ENCODE measurements at regions not wholly inside any gene's neighbourhood (a gene's known extent, or its start where the extent isn't known, plus 50 kb on each side); places are given as distances from the start of the nearest gene placed in this dataset.

DNA sequence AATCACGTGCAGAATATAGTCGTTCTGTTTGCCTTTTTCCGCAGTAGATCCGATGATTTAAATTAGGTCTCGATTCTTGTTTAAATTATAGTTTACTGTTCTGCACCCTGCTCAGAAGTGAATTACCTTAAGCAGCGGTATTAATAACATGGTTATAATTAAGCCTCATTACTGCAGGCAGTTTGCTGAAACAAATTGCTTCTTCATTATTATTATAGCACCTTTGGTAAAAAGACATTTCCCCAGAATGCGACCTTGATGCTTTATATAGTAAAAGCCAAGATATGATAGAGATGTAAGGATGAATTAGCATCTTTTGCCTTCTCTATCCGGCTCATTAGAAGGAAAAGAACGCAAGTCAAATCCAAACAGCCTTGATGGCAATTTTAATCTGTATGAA is 625.2 kb upstream of the CADM1 start:
- no peak for DNase-seq

DNA sequence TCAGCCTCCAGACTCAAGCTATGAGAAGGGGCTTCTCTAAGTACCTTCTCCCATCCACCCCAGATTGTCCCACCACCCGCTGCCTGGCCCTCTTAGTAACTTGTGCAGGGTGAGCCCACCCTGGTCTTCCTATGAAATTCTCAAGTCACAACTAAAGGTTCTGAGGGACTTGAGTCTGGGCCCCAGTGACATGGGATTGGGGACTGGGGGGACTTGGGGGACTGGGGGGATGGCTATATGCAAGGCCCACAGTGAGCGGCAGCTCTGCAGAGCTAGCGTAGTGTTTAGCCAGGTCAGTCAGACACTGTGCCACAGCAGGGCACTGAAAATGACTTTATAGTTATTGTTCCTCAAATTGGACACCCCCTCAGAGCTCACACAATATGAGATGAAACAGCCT is 622.3 kb upstream of the CADM1 start:
- DNase-seq, result no peak

DNA sequence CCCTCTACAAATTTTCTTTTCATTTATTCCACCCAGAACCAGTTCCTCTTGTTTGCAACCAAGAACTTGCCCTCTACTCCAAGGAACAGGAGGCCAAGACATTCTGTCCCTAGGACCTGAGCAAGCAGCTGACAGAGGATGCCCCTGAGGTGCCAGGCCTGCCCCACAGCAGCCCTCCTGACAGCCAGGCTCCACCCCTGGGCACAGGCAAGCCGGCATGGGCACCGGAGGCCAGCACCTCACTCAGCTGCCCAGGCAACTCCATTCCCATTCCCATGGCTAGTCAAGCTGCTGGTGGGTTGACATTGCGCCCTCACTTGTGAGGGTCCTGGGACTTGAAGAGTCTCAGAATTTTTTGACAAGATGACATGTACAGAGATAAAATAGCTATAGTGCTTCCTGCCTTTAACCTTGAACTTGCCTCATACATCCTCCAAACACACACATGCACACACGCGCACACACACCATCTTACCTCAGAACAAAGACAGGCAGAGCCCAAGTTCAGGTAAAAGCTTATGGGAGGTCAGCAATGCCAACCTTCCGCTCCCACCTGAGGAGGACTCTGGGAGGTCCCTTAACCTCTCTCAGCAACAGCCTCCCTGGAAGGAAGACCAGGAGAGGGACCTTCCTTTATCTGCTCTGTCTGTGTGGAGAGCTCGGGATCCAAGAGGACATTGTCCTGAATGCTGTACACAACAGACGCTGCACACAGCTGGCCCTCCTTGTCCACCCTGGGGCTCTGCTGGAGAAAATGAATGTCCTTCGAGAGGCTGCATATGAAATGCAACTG is 620.9 kb upstream of the CADM1 start:
- DNase-seq, result no peak

DNA sequence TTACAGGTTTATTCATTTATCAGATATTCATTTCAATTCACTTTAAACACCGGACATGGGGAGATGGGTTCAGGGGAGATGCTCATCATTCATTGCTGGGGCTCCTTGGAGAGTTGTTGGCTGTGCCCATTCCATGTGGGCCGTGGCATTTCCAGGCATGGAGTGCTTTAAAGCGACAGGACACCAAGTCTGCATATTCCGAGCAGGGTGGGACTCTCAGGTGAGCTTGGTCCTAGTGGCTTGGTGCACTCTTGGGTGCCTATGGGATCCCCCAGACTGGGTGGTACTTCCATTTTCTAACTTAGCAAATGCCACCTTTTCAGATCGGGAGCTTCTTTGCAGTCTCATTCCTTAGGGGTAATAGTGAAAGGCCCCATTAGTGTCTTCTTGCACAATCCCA is 619.5 kb upstream of the CADM1 start:
- no peak for DNase-seq

DNA sequence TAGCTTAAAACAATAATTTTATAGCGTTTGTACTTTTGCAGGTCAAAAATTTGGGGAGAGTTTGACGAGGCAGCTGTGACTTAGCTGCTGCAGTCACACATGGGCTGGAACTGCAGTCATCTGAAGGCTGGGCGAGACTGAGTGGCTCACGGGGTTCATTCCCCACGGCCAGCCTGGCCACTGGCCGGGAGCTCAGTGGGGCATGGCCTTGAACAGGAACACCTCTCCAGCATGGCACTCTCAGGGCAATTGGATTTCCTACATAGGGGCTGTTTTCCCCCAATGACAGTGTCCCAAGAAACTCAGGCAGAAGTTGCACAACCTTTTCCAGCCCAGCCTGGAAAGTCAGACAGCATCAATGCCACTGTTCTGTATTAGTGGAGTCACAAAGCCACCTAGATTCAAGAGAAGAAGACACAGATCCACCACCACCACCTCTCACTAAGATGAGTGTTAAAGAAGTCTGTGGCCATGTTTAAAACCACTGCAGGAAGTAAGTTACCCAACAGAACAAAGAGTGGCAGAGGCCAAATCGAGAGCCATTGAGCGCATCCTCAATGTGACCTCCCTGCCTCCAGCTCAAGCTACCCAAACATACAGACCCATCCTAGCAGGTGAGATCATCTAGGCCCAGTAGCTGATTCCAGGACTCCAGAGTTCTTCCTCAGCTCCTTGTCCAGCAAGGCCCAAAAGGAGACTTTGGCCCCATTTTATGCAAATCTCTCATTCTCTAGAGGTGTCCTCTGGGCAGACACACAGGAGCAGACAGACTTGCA is 618.7 kb upstream of the CADM1 start:
- no peak for DNase-seq

DNA sequence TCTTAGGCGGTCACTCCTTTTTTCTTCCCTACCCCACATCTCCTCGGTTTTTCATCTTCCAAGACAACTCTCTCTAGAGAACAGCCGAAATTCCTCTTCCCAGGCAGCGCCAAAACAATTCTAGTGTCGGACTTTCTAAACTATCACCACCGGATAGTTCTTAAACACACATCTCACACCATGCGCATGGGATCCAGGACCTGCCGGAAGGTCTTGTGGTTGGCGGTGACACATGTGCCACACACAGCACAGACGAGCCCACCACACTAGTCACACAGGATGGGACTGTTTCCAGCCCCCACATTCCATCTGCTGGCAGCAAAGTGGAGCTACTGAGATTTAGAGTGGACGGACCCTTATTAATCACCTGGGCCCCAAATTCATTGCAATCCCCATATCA is 614.9 kb upstream of the CADM1 start:
- no peak for DNase-seq

DNA sequence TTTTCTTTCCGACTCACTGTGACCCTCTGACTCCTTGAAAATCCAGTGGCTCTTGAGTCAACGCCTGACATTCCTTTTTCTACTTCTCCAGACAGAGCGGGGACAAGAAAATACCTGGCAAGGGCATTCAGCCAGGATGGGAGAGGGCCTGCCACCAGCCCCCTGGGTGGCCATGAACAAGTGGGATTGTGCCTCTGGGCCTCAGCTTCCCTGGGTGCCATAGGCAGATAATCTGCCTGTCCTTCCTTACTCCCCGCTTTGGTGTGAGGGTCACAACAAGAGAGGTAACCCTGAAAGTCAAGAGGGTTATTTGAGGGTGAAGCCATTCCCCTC is 613.9 kb upstream of the CADM1 start:
- DNase-seq, result no peak

DNA sequence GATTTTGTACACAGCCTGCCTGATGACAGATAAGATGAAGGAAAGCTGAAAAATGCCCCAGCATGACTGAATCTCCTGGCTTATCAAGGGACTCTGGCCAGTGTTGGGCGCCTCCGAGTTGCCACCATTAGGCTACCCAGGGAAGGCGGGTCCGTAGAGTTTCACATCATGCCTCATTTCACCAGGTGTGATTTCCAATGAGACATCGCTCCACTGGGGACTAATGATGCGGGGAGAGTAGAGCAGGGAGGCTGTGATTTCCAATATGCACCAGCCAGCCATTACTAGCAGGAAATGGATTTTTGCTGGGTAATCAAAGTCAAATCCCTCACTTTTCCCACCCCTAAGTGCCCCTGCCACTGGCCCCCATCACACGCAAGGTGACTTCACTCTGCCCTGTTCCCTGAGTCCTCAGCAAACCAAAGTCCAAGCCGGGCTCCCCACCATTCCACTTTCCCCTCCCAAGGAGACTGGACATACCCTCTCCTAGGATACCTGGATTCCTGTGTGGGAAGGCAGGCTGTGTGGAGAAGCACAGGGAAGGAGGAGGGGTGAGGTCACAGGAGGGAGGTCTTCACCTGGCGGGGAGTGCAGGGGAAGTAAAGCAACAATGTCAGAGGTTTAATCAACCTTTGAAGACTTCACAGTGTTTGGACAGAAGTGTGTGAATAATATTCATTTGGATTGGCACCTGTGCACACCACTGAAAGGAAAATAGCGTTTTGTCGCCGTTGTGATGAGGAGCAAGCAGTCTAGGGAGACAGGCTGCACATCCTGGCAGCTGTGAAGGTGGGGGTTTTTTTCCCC is 613.3 kb upstream of the CADM1 start:
- DNase-seq, result no peak

DNA sequence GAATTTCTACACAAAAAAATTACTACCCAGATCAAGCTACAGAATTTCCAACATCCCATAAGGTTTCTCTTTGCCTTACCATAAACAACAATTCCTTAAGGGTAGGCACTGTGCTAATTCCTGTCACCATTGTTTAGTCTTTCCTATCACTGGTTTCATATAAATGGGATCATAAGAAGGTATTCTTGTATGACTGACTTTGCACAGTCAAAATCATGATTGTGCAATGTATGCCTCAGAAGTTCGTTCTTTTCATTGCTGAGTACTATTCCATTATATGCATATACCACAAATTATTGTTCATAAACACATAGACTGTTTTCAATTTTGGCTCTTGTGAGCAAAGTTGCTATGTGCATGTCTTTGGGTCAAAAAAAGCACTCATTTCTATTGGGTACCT is 611.6 kb upstream of the CADM1 start:
- DNase-seq, result no peak

DNA sequence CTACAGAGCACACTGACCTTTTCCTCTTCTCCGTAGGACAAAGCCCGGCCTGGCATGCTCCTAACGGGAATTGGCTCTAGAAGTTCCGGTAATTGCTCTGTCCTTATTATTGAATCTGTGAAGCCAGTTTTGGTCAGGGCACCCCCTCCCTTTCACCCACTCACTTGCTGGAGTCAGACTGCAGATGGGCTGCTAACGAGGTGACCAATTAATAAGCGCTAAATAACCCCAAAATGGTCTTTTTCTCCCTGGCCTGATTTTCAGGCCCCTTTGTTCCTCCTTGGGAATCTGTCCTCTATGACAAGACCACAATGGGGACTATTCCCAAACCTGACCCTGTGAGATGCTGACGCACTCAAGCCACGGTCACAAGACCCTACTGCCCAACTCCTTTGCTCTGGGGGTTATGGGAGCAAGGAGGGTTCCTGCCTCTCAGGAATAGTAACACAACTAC is 610.0 kb upstream of the CADM1 start:
- no peak for DNase-seq

DNA sequence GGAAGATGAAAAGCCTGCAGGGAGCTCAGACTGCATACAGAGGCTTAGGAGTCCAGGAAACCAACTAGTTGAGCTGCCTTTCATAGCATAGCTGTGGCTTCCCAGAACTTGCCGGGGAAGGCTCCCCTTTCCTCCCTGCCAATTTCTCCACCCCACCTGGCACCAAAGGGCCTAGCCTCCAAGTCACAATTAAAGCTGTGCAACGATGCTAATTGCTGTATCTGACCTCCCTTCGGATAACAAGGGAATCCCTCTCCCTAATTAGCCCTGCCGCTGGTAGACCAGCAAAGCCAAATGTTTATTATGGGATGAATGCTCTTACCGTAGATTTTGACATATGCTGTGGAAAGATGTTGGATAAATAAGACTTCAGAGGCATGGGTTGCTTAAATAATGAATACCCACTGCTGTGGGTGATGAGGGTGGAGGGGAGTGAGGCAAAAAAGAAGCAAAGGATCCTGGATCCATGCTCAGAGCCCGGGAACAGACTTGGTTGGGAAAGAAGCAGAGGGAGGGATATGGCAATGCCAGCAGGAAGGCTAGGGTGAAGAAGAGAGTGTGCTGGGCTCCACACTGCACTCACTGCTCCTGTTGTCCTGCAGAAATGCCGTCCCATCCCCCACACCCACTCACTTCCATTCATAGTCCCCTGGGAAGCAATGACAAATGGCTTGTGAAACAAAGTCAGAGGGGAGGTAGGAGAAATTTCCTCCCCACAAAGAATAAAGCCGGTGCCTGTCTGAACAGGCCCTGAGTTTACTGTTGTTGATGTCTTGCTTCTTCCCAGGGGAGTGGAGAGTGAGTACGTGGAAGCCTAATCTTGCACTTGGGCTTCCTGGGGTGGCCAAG is 608.1 kb upstream of the CADM1 start:
- DNase-seq, result no peak

DNA sequence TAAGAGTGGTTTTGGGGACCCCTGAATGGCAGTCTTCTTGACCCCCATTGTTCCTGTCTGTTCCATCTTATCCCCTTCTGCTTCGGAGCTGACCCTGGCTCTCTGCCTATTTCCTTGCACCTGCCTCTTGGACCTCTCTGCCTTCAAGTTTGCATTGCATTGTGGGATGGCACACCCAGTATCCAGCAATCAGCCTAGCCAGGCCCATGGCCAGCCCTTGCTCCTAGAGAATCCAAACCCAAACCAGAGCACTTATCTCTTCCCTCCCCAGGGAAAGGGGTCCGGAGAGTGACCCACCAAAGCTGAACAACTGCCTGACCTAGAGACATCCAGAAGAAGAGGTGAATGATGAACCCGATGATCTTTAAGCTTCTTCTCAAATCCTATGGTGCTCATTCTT is 607.3 kb upstream of the CADM1 start:
- DNase-seq, result no peak

DNA sequence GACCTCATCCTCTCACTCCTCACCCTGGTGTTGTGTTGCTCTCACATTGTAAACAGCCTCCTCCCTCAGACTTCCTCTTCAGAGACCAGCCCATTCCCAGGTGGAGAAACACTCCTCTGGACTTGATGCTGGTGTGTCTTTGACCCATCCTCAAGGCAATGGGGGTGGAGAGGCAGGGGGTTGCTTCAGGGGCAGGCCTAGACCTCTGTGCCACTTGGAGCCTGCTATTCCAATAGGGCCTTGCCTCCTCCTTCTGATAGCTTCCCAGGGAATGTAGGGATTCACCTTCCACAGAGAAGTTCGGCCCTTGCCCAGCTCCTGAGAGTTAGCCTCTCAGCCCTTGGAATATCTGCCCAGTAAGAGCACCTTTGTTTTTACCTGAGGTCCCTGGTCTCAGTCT is 606.6 kb upstream of the CADM1 start:
- no peak for DNase-seq

DNA sequence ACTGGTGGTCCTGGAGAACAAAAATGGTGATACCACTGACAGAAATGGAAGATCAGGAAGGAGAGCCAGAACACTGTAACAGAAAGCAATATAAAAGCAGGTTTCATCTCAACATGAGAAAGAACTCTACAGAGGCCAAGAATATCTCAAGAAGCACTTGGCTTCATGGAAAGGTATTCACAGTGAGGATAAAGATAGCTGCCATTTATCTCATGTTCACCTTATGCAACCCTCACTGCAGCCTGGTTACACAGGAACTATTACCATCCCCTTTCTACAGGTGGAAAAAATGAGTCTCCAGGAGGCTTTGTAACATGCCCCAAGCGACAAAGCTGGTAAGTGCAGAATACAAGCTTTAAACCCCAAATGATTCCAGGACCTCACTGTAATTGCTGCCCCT is 606.1 kb upstream of the CADM1 start:
- no peak for DNase-seq

DNA sequence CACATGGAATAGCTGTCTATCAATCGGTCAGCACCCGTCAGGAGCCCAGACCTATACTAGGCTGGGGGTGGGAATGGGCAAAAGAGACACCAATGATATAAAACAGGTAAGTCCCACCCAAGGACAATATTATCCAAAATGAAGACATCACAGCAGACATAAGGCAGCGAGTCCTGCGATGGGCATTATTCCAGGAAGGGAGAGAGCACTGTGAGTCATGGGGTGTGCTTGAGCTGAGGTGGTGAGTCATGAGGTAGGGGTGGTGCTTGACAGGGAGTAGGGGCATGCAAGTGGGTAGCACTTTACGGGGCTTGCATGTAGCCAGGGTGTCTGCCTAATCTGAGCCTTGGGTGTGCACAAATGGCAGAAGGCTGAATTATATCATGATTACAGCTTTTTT is 605.0 kb upstream of the CADM1 start:
- no peak for DNase-seq

DNA sequence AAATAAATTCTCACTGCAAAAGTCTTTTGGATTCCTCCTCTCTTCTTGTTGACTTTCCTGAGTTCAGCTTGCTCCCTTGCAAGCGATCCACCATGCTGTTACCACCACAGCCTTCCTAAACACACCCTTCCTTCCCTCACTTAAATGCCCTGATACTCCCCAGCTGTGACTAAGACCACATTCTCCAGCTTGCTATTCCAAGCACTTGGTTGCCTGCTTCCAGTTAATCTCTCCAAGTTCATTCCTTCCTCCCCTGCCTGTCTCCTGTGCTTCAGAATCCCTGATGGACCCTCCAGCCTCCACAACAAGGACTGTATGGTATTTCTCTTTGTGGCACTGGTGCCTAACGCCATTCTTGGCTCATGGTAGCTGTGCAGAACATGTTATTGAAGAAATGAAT is 603.9 kb upstream of the CADM1 start:
- DNase-seq, result no peak

DNA sequence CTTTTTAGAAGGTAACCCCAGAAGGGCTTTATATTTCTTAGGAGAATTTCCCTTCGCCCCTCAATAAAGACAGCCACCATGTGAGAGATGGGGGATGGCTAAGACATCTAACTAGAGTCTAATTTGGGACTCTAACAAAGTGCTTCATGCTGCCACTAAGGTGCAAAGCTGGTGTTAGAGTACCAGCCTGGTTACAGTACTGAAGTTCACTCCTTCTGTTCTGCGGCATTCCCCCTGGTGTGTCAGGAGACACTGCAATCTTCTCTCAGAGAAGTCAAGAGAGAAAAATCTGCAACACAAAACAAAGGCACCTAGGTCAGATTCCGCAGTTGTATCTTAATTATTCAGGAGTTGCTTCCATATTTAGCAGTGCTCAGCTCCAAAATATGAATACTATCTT is 603.0 kb upstream of the CADM1 start:
- DNase-seq, result no peak

DNA sequence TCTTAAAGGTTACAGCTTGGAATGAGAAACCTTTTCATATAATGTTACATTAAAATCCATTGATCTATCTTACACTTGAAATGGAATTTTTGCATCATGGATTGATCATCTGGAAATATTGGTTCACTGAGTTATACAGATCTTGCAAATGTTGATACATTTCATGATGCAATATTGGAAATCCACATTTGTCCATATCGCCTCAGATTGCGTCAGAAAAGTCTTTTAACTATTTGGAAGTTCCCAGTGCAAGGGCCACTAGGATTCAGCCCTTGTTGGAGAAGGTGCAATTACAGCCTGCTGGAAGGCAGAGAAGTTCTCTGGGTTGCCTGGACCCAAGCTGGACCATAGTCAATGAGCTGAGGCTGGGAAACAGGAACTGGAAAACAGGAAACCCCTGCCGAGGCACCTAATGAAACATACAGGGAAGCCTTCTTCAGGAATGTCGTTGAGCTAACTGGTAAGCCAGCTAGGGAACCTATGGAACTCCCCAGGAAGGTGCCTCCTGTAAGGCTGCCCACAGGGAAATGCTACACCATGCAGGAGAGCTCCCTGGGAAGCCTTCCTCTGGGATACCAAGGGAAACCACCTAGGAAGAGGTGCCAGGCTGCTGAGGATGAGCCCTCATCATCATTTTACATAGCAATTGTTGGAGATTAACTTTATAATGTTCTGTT is 600.4 kb upstream of the CADM1 start:
- DNase-seq, result no peak

DNA sequence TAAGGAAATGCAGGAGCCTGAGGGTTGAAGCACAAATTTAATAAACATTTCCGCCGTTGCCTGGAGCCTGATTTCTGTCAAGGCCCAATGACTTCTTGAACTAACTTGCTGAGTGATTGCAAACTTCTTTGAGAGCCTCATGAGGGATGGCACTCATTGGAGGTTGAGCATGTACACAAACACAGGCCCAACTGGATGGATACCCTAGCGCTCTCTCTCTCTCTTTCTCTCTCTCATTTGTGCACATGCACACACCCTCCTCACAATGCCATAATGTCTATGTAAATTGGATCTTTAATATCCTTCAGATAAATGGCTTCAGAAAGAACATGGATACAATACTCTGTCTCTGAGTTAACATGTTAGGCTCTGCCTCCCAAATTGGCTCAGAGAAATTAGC is 597.7 kb upstream of the CADM1 start:
- DNase-seq, result no peak

DNA sequence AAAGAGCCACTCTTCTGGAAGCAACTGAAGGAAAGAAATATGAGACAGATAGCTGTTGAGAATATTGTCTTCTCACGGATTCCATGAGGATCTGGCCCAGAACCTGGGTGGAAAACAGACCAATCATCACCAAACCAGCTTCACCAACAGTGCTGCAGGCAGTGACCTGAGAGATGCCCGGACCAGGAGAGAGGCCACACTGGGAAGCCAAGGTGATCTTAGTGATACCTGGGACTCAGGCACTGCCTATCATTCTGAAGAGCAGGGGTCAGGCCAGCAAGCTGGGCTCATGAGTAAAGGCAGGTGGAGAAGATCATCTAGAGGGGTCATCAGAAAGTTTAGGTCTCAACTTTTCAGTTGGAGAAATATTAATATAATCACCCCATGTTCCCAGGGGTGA is 595.8 kb upstream of the CADM1 start:
- no peak for DNase-seq

DNA sequence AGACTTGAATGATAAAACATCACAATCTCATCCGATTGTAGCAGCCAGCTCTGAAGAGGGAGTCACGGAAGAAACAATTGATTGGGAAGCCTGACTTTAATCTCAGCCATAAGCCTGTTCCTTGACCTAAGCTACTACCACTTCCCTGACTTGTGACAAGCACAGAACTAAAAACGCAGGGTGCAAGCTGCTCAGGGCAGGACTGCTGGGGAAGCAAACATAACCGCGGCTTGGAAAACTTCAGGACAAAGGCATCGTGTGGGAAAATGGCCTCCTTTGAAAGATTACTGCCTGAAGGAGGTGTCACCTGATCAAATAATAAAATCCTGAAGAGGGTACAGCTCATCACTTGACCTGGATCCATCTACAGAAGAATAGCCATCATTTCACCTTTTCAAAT is 595.3 kb upstream of the CADM1 start:
- no peak for DNase-seq

DNA sequence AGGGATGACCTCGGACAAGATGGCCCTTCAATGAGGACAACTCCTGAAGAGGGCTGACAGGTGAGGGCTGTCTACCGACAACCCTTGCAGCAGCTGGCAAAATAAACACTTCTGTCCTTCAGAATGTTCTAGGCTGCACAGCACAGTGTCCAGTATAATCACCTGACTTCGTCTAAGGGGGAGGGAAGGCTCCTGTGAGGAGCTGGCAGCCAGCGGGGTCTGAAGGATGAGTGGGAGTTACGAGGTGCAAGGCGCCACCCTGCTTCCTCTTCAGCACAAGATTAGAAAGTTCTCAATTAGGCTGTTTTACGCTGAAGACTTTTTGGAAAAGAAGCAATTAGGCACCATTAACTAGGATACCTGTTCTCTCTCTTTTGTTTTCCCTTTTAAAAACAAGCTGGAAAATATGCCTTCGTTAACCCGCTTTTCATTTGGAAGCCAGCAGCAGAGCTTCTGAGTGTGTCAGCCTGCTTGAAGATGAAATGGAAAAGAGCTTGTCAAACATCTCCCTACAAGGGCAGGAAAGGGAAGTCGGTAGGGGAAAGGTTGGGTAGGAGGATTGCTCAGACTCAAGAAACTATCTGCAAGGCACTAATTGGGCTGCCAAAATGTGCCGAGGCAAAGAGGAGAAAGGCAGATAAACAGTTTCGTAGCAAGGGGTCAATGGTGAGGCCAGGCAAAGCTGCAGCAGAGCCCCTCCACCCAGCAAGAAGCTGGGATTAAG is 592.2 kb upstream of the CADM1 start:
- DNase-seq, result no peak
